ENCODE measurements at regions not wholly inside any gene's neighbourhood (a gene's known extent, or its start where the extent isn't known, plus 50 kb on each side); places are given as distances from the start of the nearest gene placed in this dataset.

DNA sequence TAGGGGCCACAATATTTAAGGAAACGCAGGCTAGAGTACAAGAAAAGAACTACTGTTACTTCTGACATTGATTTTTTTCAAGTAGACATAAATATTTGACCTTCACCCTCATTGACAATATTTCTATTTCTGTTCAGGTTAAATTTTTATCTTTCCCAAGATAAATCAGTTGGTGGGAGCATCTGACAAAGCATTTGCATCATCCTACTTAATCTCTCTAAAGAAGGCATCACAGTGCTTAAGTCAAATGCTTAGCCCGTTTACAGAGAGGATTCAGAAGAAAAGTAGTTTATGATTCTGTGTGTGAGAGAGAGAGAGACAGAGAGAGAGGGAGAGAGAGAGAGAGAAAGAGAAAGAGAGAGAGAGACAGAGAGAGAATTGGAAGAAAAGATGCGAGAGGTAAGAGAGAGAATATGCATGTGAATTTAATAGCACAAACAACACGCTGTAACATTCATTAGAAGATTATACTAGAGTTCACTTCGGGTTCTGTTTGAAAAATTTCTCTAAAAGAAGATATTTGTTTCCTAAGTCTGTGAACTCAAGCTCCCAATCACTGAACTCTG, 1093.3 kb upstream of the CDH6 start:
- Histone ChIP-seq H2BK5ac (ENCODE audit: low read depth, low read length) (no peak overlapping the region), H2AFZ (ENCODE audit: low read length) (0 out of 2 replicates have a peak overlapping the region, but pooled peaks have one; percentile 27), H3K27me3 (replicated peaks in 1 of 4; ENCODE audit: control insufficient read depth in 3 of 4, extremely low read depth in 1 of 4, insufficient read depth in 3 of 4, low read length in 3 of 4) (no peaks in the 10 kb centered on the region), H4K8ac (ENCODE audit: extremely low read depth, insufficient read depth, low read length) (no peak overlapping the region), H3K4me3 (ENCODE audit: extremely low read depth in 1 of 4, insufficient read depth in 2 of 4, low read depth in 3 of 4, low read length in 4 of 4) (no peak overlapping the region), H2BK20ac (ENCODE audit: low read length) (no peak overlapping the region), H3K23ac (ENCODE audit: insufficient read length) (no peak overlapping the region), H4K20me1 (replicated peaks in 1 of 2; ENCODE audit: control insufficient read depth in 1 of 2, insufficient read depth in 2 of 2, low read length in 2 of 2) (no peaks in the 10 kb centered on the region), H3K79me2 (ENCODE audit: control insufficient read depth in 1 of 2, insufficient read depth in 2 of 2, low read length in 2 of 2) (no peaks in the 10 kb centered on the region), H3K14ac (ENCODE audit: insufficient read length) (no peak overlapping the region), H3K56ac (replicated peaks; ENCODE audit: insufficient read length, low read depth, low read length) (no peak overlapping the region), H4K91ac (replicated peaks; ENCODE audit: insufficient read length, low read length) (no peak overlapping the region), H2AK5ac (ENCODE audit: low read depth, low read length) (no peak overlapping the region), H4K5ac (ENCODE audit: insufficient read length, low read depth, low read length) (no peak overlapping the region), H3K4me1 (replicated peaks in 1 of 4; ENCODE audit: control insufficient read depth in 3 of 4, insufficient read depth in 4 of 4, low read length in 3 of 4) (peaks cover 1 to 12% (median 4%) of the 10 kb centered on the region in 4 experiments; a peak in 3 of 7 replicates), H3K9me3 (ENCODE audit: insufficient read depth in 2 of 2, low read depth in 1 of 2, low read length in 1 of 2) (no peaks in the 10 kb centered on the region), H3K23me2 (ENCODE audit: low read depth, low read length) (no peaks in the 10 kb centered on the region), H3K36me3 (ENCODE audit: control insufficient read depth in 2 of 4, insufficient read depth in 4 of 4, low read length in 3 of 4) (no peaks in the 10 kb centered on the region), H2BK15ac (ENCODE audit: low read length) (no peak overlapping the region), H3K27ac (ENCODE audit: low read depth, low read length) (no peak overlapping the region), H3K4ac (replicated peaks; ENCODE audit: insufficient read length, low read depth, low read length) (no peak overlapping the region), H3K4me2 (ENCODE audit: insufficient read depth in 1 of 2, low read depth in 2 of 2, low read length in 2 of 2) (no peak overlapping the region), H3K9ac (replicated peaks in 1 of 4; ENCODE audit: extremely low read depth in 1 of 4, low read depth in 3 of 4, low read length in 3 of 4) (no peak overlapping the region), H2BK12ac (ENCODE audit: low read depth, low read length) (no peak overlapping the region), H2BK120ac (replicated peaks; ENCODE audit: low read depth, low read length) (no peak overlapping the region), H3K79me1 (ENCODE audit: low read depth, low read length) (no peaks in the 10 kb centered on the region), H3K18ac (ENCODE audit: extremely low read depth, low read length) (no peak overlapping the region; the same call in 1 of the 2 replicates)
- DNase-seq (ENCODE audit: low read depth in 1 of 2, low spot score in 2 of 2): no peak
- WGBS, 2 experiments (ENCODE audit: extremely low coverage in 1 of 2, insufficient coverage in 1 of 2, insufficient read length in 1 of 2, insufficient replicate concordance in 2 of 2, low coverage in 1 of 2, low lambda C conversion rate in 2 of 2, missing lambda C conversion rate in 1 of 2): 77% methylated on average over 4 of the region's 5 CpGs; no CpG with 5 or more reads in 1 of the 2 experiments
- CTCF ChIA-PET (ENCODE audit: partially characterized antibody): no interaction called here
- POLR2A ChIA-PET (ENCODE audit: partially characterized antibody): no interaction called here
- FAIRE-seq: no peak
- no peak for TF ChIP-seq ASH2L (IDR thresholded peaks at IDR 0.05; ENCODE audit: low read length)
- TF ChIP-seq PHF8 (conservative IDR thresholded peaks at IDR 0.05; ENCODE audit: low read depth, low read length): no peak
- TF ChIP-seq CHD2 (IDR thresholded peaks at IDR 0.05; ENCODE audit: low read length): no peak
- no peak for TF ChIP-seq CHD1 (IDR thresholded peaks at IDR 0.05; ENCODE audit: low read depth, low read length)
- no peak for TF ChIP-seq YY1 (IDR thresholded peaks at IDR 0.05; ENCODE audit: low read depth, low read length)
- TF ChIP-seq, protein P1, sequence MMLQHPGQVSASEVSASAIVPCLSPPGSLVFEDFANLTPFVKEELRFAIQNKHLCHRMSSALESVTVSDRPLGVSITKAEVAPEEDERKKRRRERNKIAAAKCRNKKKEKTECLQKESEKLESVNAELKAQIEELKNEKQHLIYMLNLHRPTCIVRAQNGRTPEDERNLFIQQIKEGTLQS (IDR thresholded peaks at IDR 0.05; ENCODE audit: insufficient read depth, low read depth, low read length): no peak
- TF ChIP-seq TCF12 (IDR thresholded peaks at IDR 0.05; ENCODE audit: low read depth, low read length): no peak
- no peak for TF ChIP-seq HDAC2 (IDR thresholded peaks at IDR 0.05; ENCODE audit: borderline replicate concordance in 1 of 2, low read depth in 2 of 2, low read length in 2 of 2)
- TF ChIP-seq EP300 (IDR thresholded peaks at IDR 0.05; ENCODE audit: borderline replicate concordance in 1 of 2, low read depth in 2 of 2, low read length in 2 of 2): no peak
- no peak for TF ChIP-seq RXRA (IDR thresholded peaks at IDR 0.05; ENCODE audit: insufficient read depth, low read depth, low read length)
- no peak for TF ChIP-seq BRCA1 (IDR thresholded peaks at IDR 0.05; ENCODE audit: low read depth, low read length)
- no peak for TF ChIP-seq SP2 (IDR thresholded peaks at IDR 0.05; ENCODE audit: low read length)
- no peak for TF ChIP-seq RFX5 (IDR thresholded peaks at IDR 0.05; ENCODE audit: borderline replicate concordance, low read depth, low read length)
- no peak for TF ChIP-seq KDM5A (IDR thresholded peaks at IDR 0.05; ENCODE audit: low read length)

Data from H1 (cell line).